Activated naive CD8-positive, alpha-beta T cell treated with anti-CD3 and anti-CD28 coated beads, Interleukin-2, amount 50 U/mL, for 24 hours (primary cell): ENCODE measurements at regions not wholly inside any gene's neighbourhood (a gene's known extent, or its start where the extent isn't known, plus 50 kb on each side); places are given as distances from the start of the nearest gene placed in this dataset.

Experiments used
- ATAC-seq: fragments of 150-1000 bp; cut with Tn5 transposase; one replicate; pipeline ENCODE4 v1.10.0; 2021
- DNase-seq: peaks from one replicate; pipeline ENCODE4 v3.0.0; 2021
- H3K27ac Mint-ChIP-seq: one replicate; pipeline ENCODE4 v1.8.0; 2021; ENCODE audit warnings: mild to moderate bottlenecking, mixed read lengths
- H3K27me3 Mint-ChIP-seq: one replicate; pipeline ENCODE4 v1.8.0; 2021; ENCODE audit warnings: mixed read lengths
- H3K36me3 Mint-ChIP-seq: one replicate; pipeline ENCODE4 v1.8.0; 2021; ENCODE audit warnings: low read depth, mixed read lengths
- H3K4me1 Mint-ChIP-seq: one replicate; pipeline ENCODE4 v1.8.0; 2021; ENCODE audit warnings: mixed read lengths
- H3K4me3 Mint-ChIP-seq: one replicate; pipeline ENCODE4 v1.8.0; 2021; ENCODE audit warnings: mild to moderate bottlenecking, moderate library complexity, mixed read lengths
- H3K9me3 Mint-ChIP-seq: one replicate; pipeline ENCODE4 v1.8.0; 2021; ENCODE audit warnings: mixed read lengths

GRCh38 chr13:72469906-72470305 is 257.5 kb downstream of the MZT1 start:
- Mint-ChIP-seq H3K27me3 (no peaks in the 10 kb centered on the region), H3K36me3 (no peaks in the 10 kb centered on the region), H3K9me3 (no peaks in the 10 kb centered on the region), H3K4me3 (no peak overlapping the region), H3K4me1 (no peaks in the 10 kb centered on the region), H3K27ac (no peak overlapping the region)
- no peak for DNase-seq
- no peak for ATAC-seq

- Mint-ChIP-seq H3K36me3 (no peaks in the 10 kb centered on the region), H3K27me3 (no peaks in the 10 kb centered on the region), H3K9me3 (no peaks in the 10 kb centered on the region), H3K4me1 (no peaks in the 10 kb centered on the region), H3K27ac (no peak overlapping the region), H3K4me3 (no peak overlapping the region)
- no peak for ATAC-seq
- no peak for DNase-seq
Observed at GRCh38 chr13:72463561-72463960, 263.9 kb downstream of the MZT1 start.

- DNase-seq (no peak), ATAC-seq (no peak)
- H3K4me1 Mint-ChIP-seq: no peaks in the 10 kb centered on the region
- no peak overlapping the region for H3K27ac Mint-ChIP-seq
- H3K36me3 Mint-ChIP-seq: no peaks in the 10 kb centered on the region
- H3K27me3 Mint-ChIP-seq: no peaks in the 10 kb centered on the region
- H3K4me3 Mint-ChIP-seq: no peak overlapping the region
- no peaks in the 10 kb centered on the region for H3K9me3 Mint-ChIP-seq
Observed at GRCh38 chr13:72462726-72463125, 264.7 kb downstream of the MZT1 start.

GRCh38 chr13:72462166-72462565 is 265.3 kb downstream of the MZT1 start:
- H3K27me3 Mint-ChIP-seq: no peaks in the 10 kb centered on the region
- H3K4me3 Mint-ChIP-seq: no peak overlapping the region
- H3K9me3 Mint-ChIP-seq: no peaks in the 10 kb centered on the region
- no peaks in the 10 kb centered on the region for H3K36me3 Mint-ChIP-seq
- no peak for ATAC-seq
- DNase-seq: no peak
- H3K4me1 Mint-ChIP-seq: no peaks in the 10 kb centered on the region
- H3K27ac Mint-ChIP-seq: no peak overlapping the region

GRCh38 chr13:72458701-72459100 is 268.7 kb downstream of the MZT1 start:
- ATAC-seq (no peak), DNase-seq (no peak)
- no peak overlapping the region for H3K27ac Mint-ChIP-seq
- H3K4me3 Mint-ChIP-seq: no peak overlapping the region
- no peaks in the 10 kb centered on the region for H3K9me3 Mint-ChIP-seq
- H3K4me1 Mint-ChIP-seq: no peaks in the 10 kb centered on the region
- H3K27me3 Mint-ChIP-seq: no peaks in the 10 kb centered on the region
- H3K36me3 Mint-ChIP-seq: no peaks in the 10 kb centered on the region

DNA sequence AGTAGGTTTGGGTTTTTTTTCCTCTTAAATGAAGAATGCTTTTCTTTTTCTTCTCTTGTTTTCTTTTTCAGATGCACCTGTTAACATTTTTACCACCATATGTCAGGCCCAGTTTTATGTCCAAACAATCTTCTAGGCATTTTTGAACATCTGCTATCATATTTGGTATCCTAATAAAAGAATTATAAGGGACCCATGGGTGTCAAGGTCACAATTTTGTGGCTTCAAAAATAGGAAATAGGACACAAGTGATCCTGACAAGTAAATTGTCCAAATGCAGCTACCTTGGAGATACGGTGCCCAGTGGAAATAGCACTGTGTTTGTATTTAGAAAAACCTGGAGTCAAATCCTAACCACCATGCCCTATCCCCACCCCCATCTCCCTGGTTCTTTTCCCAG is 270.3 kb downstream of the MZT1 start:
- H3K27ac Mint-ChIP-seq: no peak overlapping the region
- H3K36me3 Mint-ChIP-seq: no peaks in the 10 kb centered on the region
- no peaks in the 10 kb centered on the region for H3K27me3 Mint-ChIP-seq
- H3K4me3 Mint-ChIP-seq: no peak overlapping the region
- ATAC-seq (no peak), DNase-seq (no peak)
- no peaks in the 10 kb centered on the region for H3K9me3 Mint-ChIP-seq
- H3K4me1 Mint-ChIP-seq: no peaks in the 10 kb centered on the region

DNA sequence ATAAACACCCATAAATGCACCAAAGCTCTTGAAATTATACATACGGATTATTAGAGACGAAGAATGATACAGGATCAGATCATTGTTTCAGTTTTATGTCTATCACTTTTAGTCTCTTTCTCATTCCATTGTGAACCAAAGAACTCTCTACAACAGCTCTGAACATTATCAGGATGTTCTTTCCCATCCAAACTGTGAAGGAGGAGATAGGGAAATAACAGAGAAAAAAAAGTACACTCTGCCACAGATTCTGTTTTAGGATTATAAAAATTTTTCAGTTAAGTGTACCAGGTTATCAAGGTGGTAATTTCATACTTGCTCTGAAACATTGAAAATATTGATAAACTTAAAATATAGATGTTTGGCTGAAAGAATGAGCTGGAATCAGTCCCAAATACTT is 270.9 kb downstream of the MZT1 start:
- Mint-ChIP-seq H3K27ac (no peak overlapping the region), H3K4me3 (no peak overlapping the region), H3K36me3 (no peaks in the 10 kb centered on the region), H3K9me3 (no peaks in the 10 kb centered on the region), H3K27me3 (no peaks in the 10 kb centered on the region), H3K4me1 (no peaks in the 10 kb centered on the region)
- ATAC-seq: no peak
- DNase-seq: no peak

- DNase-seq (no peak), ATAC-seq (no peak)
- Mint-ChIP-seq H3K4me3 (no peak overlapping the region), H3K27ac (no peak overlapping the region), H3K9me3 (no peaks in the 10 kb centered on the region), H3K27me3 (no peaks in the 10 kb centered on the region), H3K4me1 (no peaks in the 10 kb centered on the region), H3K36me3 (no peaks in the 10 kb centered on the region)
Observed at GRCh38 chr13:72453161-72453560, 274.3 kb downstream of the MZT1 start.

DNA sequence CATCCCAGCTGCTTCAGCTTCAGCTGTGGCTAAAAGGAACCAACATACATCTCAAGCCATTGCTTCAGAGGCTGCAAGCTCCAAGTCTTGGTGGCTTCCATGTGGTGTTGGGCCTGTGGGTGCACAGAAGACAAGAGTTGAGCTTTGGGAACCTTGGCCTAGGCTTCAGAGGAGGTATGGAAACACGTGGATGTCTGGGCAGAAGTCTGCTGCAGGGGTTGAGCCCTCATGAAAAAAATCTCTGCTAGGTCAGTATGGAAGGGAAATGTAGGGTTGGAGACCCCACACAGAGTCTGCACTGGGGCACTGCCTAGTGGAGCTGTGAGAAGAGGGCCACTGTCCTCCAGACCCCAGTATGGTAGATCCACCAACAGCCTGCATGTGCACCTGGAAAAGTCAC is 279.3 kb downstream of the MZT1 start:
- Mint-ChIP-seq H3K4me1 (no peaks in the 10 kb centered on the region), H3K27ac (no peak overlapping the region), H3K27me3 (no peaks in the 10 kb centered on the region), H3K9me3 (no peaks in the 10 kb centered on the region), H3K36me3 (no peaks in the 10 kb centered on the region), H3K4me3 (no peak overlapping the region)
- ATAC-seq: no peak
- no peak for DNase-seq

DNA sequence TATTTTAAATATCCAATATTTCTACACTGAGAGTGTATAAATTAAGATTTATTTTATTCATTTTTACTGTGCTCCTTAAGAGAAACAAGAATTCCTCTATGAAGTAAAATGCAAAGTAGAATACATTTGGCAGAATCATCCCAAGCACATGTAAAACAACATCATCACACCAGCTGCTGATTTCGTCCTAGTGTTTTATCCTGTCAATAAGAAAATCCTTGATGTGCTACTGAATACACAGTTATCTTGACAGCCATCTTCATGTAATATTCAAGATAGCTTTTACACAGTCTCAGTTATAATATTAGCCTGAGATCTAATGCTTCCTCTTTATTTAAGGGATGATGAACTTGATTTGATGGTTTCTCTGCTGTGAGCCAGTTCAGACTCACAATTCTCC is 282.4 kb downstream of the MZT1 start:
- no peak for ATAC-seq
- H3K4me1 Mint-ChIP-seq: no peaks in the 10 kb centered on the region
- no peaks in the 10 kb centered on the region for H3K36me3 Mint-ChIP-seq

DNA sequence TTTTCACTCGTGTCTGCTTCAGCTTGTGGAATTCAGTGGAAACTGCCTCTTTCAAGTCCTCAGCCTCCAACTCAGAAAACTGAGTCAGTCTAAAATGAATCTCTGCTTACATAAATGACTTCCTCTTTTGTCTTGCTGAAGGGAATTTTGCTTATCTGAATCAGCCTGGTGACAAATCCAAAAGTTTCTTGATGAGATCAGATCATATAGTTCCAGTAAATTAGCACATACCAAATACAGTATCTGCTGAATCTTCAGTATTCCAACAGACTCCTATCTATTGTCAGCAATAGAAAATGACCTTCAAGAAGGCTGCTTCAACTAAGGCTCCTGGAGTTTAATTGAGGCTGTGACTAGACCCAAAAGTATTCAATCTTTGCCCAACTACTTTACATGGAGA is 290.0 kb downstream of the MZT1 start:
- DNase-seq: no peak
- H3K36me3 Mint-ChIP-seq: no peaks in the 10 kb centered on the region
- no peak overlapping the region for H3K27ac Mint-ChIP-seq
- H3K27me3 Mint-ChIP-seq: no peaks in the 10 kb centered on the region
- no peaks in the 10 kb centered on the region for H3K4me1 Mint-ChIP-seq
- no peaks in the 10 kb centered on the region for H3K9me3 Mint-ChIP-seq
- H3K4me3 Mint-ChIP-seq: no peak overlapping the region
- no peak for ATAC-seq

More for the DNA sequence above, 282.4 kb downstream of the MZT1 start:
- Mint-ChIP-seq H3K4me3 (no peak overlapping the region), H3K27ac (no peak overlapping the region), H3K27me3 (no peaks in the 10 kb centered on the region), H3K9me3 (no peaks in the 10 kb centered on the region)
- no peak for DNase-seq

- no peaks in the 10 kb centered on the region for H3K27me3 Mint-ChIP-seq
- no peak for ATAC-seq
Observed at GRCh38 chr13:72435251-72435650, 292.2 kb downstream of the MZT1 start.

DNA sequence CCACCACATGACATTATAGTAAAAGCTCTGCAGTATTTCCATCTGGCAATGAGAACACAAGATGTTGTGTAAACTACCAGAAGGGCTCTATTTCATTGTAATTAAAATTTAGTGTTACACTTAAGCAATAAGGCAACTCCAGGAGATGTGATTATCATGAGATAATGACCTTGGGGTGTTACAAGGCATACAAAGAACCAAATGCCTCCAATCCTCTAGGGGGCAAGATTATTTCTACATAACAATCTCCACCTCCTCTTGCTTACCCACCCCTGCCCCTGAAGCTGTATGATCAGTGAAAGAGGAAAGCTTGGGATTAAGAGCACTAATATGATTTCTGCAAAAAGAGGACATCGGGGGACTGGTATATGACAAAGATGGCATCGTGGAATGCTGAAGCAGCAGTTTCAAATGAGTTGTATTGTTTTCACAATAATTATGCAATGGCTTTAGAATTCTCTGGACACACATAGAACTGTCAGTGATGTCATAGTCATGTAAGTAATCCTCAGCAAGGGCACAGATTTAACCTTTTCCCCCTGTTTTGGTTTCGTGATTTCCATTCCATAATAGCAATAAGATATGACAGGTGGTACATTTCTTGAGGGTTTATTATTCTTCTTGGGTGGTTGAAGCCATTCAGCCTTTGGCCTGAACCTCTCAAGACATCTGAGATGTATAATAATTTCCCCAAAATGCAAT is 295.3 kb downstream of the MZT1 start:
- no peak for ATAC-seq
- no peak for DNase-seq
- H3K4me1 Mint-ChIP-seq: no peaks in the 10 kb centered on the region
- no peaks in the 10 kb centered on the region for H3K36me3 Mint-ChIP-seq
- H3K27me3 Mint-ChIP-seq: no peaks in the 10 kb centered on the region
- H3K4me3 Mint-ChIP-seq: no peak overlapping the region
- H3K9me3 Mint-ChIP-seq: no peaks in the 10 kb centered on the region
- no peak overlapping the region for H3K27ac Mint-ChIP-seq

More at GRCh38 chr13:72435251-72435650, 292.2 kb downstream of the MZT1 start:
- H3K27ac Mint-ChIP-seq: no peak overlapping the region
- no peak for DNase-seq
- no peak overlapping the region for H3K4me3 Mint-ChIP-seq
- no peaks in the 10 kb centered on the region for H3K9me3 Mint-ChIP-seq
- H3K36me3 Mint-ChIP-seq: no peaks in the 10 kb centered on the region
- no peaks in the 10 kb centered on the region for H3K4me1 Mint-ChIP-seq

DNA sequence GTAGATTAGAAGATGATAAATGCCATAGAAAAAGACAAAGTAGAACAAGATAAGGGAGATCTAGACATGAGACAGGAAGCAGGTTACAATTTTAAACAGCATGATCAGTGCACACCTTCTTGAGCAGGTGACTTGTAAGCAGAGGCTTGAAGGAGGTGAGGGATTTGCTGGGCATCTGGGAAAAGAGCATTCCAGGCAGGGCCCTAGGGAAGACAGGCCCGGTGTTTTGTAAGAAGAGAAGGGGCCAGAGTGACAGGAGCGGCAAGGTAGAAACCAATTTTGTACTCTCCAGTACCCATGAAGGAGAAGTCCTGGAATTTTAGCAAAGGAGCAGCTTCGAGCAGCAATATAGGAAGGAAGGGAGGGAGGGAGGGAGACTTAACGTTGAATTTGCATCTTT is 296.5 kb downstream of the MZT1 start:
- no peaks in the 10 kb centered on the region for H3K36me3 Mint-ChIP-seq
- DNase-seq (no peak), ATAC-seq (no peak)
- no peaks in the 10 kb centered on the region for H3K9me3 Mint-ChIP-seq
- H3K27me3 Mint-ChIP-seq: no peaks in the 10 kb centered on the region
- no peak overlapping the region for H3K27ac Mint-ChIP-seq
- no peak overlapping the region for H3K4me3 Mint-ChIP-seq
- H3K4me1 Mint-ChIP-seq: no peaks in the 10 kb centered on the region

- H3K27me3 Mint-ChIP-seq: no peaks in the 10 kb centered on the region
- H3K4me3 Mint-ChIP-seq: no peak overlapping the region
- H3K4me1 Mint-ChIP-seq: no peaks in the 10 kb centered on the region
- no peak overlapping the region for H3K27ac Mint-ChIP-seq
- ATAC-seq (no peak), DNase-seq (no peak)
- H3K36me3 Mint-ChIP-seq: no peaks in the 10 kb centered on the region
- H3K9me3 Mint-ChIP-seq: no peaks in the 10 kb centered on the region
Observed at GRCh38 chr13:72427757-72428528, 299.5 kb downstream of the MZT1 start.
